MM.1S (cell line): ENCODE measurements at regions not wholly inside any gene's neighbourhood (a gene's known extent, or its start where the extent isn't known, plus 50 kb on each side); places are given as distances from the start of the nearest gene placed in this dataset.

Source experiments
- CTCF ChIP-seq: fragments of 300-600 bp; sonication (generic); IDR thresholded peaks from 2 replicates; pipeline ENCODE4 v1.5.1; 2016; ENCODE audit warnings: antibody characterized with exemption, low read length, mixed read lengths
- EZH2 ChIP-seq: fragments of 300-600 bp; sonication (generic); optimal IDR thresholded peaks from 2 replicates; pipeline ENCODE3; 2017; ENCODE audit warnings: low read depth, mild to moderate bottlenecking, antibody characterized with exemption, low read length, mixed read lengths
- EZH2phosphoT487 ChIP-seq: fragments of 300-600 bp; sonication (generic); IDR thresholded peaks from 2 replicates; pipeline ENCODE4 v1.6.1; 2018; ENCODE audit warnings: antibody characterized with exemption, low read length

GRCh38 chr7:127525866-127526480 lies 59.4 kb downstream of the GCC1 start:
- TF ChIP-seq CTCF (no peak), EZH2 (no peak), EZH2phosphoT487 (no peak)
